Smooth muscle cell (in vitro differentiated cells): ENCODE measurements at regions not wholly inside any gene's neighbourhood (a gene's known extent, or its start where the extent isn't known, plus 50 kb on each side); places are given as distances from the start of the nearest gene placed in this dataset.

Experiments
- DNase-seq: peaks from one replicate; lab custom pipeline; 2025; ENCODE audit not compliant: unreplicated experiment; lab: John Stamatoyannopoulos, UW
- H2AFZ ChIP-seq: fragments of 200-600 bp; sonication (generic); 2 replicates; pipeline ENCODE4 v1.6.0; 2016; ENCODE audit warnings: antibody characterized with exemption, low read depth, mild to moderate bottlenecking
- H3F3A ChIP-seq: fragments of 200-600 bp; sonication (generic); 2 replicates; pipeline ENCODE4 v1.6.0; 2017; ENCODE audit warnings: antibody characterized with exemption, low read depth
- H3K27ac ChIP-seq: fragments of 200-600 bp; sonication (generic); 2 replicates; pipeline ENCODE4 v1.5.1; 2016; ENCODE audit warnings: low read depth, mild to moderate bottlenecking
- H3K27me3 ChIP-seq: fragments of 200-600 bp; sonication (generic); 2 replicates; pipeline ENCODE4 v1.6.1; 2016; ENCODE audit warnings: low read depth, mild to moderate bottlenecking
- H3K36me3 ChIP-seq: fragments of 200-600 bp; sonication (generic); 2 replicates; pipeline ENCODE4 v1.5.1; 2016; ENCODE audit warnings: low read depth
- H3K4me1 ChIP-seq: fragments of 200-600 bp; sonication (generic); 2 replicates; pipeline ENCODE4 v1.5.1; 2016; ENCODE audit warnings: low read depth
- H3K4me2 ChIP-seq: fragments of 200-600 bp; sonication (generic); 2 replicates; pipeline ENCODE4 v1.6.0; 2016; ENCODE audit warnings: mild to moderate bottlenecking
- H3K4me3 ChIP-seq: fragments of 200-600 bp; sonication (generic); 2 replicates; pipeline ENCODE4 v1.5.1; 2016; ENCODE audit warnings: mild to moderate bottlenecking
- H3K79me2 ChIP-seq: fragments of 200-600 bp; sonication (generic); 2 replicates; pipeline ENCODE4 v1.6.0; 2016; ENCODE audit warnings: low read depth, mild to moderate bottlenecking
- H3K9ac ChIP-seq: fragments of 200-600 bp; sonication (generic); 2 replicates; pipeline ENCODE4 v1.6.0; 2016; ENCODE audit warnings: low read depth
- H3K9me3 ChIP-seq: fragments of 200-600 bp; sonication (generic); replicated peaks from 2 replicates; pipeline ENCODE4 v1.5.1; 2016; ENCODE audit warnings: low read depth
- H4K20me1 ChIP-seq: fragments of 200-600 bp; sonication (generic); 2 replicates; pipeline ENCODE4 v1.6.0; 2016; ENCODE audit warnings: low read depth
- WGBS: methylation state at CpG from one replicate; pipeline ENCODE4 v1.1.7; 2016; ENCODE audit warnings: low lambda C conversion rate; 5-methylcytosine and 5-hydroxymethylcytosine counted together
- TF ChIP-seq, protein P1 (sequence below): fragments of 200-600 bp; sonication (generic); IDR thresholded peaks from 2 replicates; pipeline ENCODE4 v1.5.1; 2017; ENCODE audit warnings: borderline replicate concordance, mild to moderate bottlenecking, antibody characterized with exemption; ENCODE audit not compliant: insufficient read depth, poor library complexity, severe bottlenecking

DNA sequence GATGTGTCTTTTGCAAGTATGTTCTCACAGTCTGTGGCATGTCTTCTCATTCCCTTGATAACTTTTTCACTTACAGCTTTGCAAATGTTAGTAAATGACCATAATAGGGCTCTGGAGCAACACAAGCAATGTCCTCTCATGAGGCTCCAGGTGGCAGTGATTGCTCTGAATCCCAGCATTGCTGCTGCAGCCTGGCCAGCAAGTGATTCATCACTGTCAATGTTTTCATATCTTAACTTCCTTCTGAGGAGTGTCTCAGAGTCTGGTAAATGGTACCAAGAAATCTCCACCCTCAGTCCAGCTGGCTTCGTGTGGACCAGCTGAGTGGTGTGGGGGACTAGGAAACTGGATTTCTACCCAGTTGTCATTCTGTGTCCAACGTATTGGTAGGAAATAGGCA lies 139.6 kb downstream of the MYLK4 start:
- Histone ChIP-seq H3K4me2 (no peak overlapping the region), H3K36me3 (no peaks in the 10 kb centered on the region), H3K27ac (no peak overlapping the region), H3K9ac (no peak overlapping the region), H3K4me3 (no peak overlapping the region), H3K27me3 (no peaks in the 10 kb centered on the region), H2AFZ (no peak overlapping the region), H3K4me1 (no peaks in the 10 kb centered on the region), H3K79me2 (no peaks in the 10 kb centered on the region), H3F3A (no peaks in the 10 kb centered on the region), H3K9me3 (no peaks in the 10 kb centered on the region), H4K20me1 (no peaks in the 10 kb centered on the region)
- TF ChIP-seq, protein P1, sequence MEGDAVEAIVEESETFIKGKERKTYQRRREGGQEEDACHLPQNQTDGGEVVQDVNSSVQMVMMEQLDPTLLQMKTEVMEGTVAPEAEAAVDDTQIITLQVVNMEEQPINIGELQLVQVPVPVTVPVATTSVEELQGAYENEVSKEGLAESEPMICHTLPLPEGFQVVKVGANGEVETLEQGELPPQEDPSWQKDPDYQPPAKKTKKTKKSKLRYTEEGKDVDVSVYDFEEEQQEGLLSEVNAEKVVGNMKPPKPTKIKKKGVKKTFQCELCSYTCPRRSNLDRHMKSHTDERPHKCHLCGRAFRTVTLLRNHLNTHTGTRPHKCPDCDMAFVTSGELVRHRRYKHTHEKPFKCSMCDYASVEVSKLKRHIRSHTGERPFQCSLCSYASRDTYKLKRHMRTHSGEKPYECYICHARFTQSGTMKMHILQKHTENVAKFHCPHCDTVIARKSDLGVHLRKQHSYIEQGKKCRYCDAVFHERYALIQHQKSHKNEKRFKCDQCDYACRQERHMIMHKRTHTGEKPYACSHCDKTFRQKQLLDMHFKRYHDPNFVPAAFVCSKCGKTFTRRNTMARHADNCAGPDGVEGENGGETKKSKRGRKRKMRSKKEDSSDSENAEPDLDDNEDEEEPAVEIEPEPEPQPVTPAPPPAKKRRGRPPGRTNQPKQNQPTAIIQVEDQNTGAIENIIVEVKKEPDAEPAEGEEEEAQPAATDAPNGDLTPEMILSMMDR, result no peak
- 72% methylated on average over 2 of the region's 2 CpGs for WGBS
- DNase-seq, result no peak

DNA sequence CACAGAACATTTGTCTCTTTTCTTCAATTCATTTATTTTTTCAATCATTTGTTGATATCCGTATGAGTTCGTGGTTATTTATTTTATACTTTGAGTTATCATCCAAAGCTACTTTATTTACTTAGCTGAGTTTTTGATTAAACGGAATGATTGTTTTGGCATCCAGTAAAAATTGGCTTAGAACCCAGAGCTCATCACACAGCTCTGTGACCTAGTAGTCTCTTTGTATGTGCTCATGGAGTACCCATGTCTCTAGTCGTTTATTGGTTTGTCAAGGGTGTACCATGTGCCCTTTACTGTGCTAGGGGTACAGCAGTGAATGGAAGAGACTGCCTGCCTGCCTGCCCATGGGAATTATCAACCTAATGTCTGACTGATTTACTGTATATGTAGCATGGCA lies 142.2 kb downstream of the MYLK4 start:
- TF ChIP-seq, protein P1, result no peak
- H3K79me2 ChIP-seq, result no peaks in the 10 kb centered on the region
- no peak overlapping the region for H3K4me2 ChIP-seq
- H4K20me1 ChIP-seq, result no peaks in the 10 kb centered on the region
- no peak overlapping the region for H3K4me3 ChIP-seq
- WGBS, result 86% methylated on average over 4 of the region's 4 CpGs
- no peaks in the 10 kb centered on the region for H3K36me3 ChIP-seq
- no peaks in the 10 kb centered on the region for H3K9me3 ChIP-seq
- no peaks in the 10 kb centered on the region for H3K27me3 ChIP-seq
- H3K4me1 ChIP-seq, result no peaks in the 10 kb centered on the region
- no peak overlapping the region for H2AFZ ChIP-seq
- no peak overlapping the region for H3K9ac ChIP-seq
- no peak overlapping the region for H3K27ac ChIP-seq
- no peaks in the 10 kb centered on the region for H3F3A ChIP-seq
- no peak for DNase-seq

DNA sequence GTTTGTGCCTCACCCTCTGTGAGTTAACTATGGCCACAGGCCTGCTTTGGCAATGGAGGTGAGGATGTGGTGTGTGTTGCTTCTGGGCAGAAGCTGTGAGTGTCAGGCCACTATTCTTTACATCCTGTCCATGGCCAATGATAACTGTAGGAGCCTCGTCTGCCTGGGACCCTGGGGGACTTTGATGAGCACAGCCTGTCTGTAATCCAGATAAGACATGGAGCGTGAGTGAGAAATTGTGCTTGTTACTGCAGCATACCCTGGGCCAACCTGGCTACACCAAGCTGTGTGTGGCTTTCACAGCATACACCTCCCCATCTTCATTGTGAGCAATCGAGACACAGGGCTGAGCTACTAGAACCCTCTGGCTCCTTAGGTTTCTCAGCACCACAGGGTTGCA lies 150.4 kb downstream of the MYLK4 start:
- no peak overlapping the region for H3K27ac ChIP-seq
- H3K27me3 ChIP-seq, result no peaks in the 10 kb centered on the region
- H3K4me2 ChIP-seq, result no peak overlapping the region
- no peak overlapping the region for H2AFZ ChIP-seq
- H3K79me2 ChIP-seq, result no peaks in the 10 kb centered on the region
- no peaks in the 10 kb centered on the region for H4K20me1 ChIP-seq
- no peaks in the 10 kb centered on the region for H3K9me3 ChIP-seq
- no peak for DNase-seq
- no peaks in the 10 kb centered on the region for H3K36me3 ChIP-seq
- WGBS, result 85% methylated on average over 3 of the region's 3 CpGs
- H3K4me3 ChIP-seq, result no peak overlapping the region
- H3K4me1 ChIP-seq, result no peaks in the 10 kb centered on the region
- TF ChIP-seq, protein P1, result no peak
- no peaks in the 10 kb centered on the region for H3F3A ChIP-seq
- no peak overlapping the region for H3K9ac ChIP-seq

DNA sequence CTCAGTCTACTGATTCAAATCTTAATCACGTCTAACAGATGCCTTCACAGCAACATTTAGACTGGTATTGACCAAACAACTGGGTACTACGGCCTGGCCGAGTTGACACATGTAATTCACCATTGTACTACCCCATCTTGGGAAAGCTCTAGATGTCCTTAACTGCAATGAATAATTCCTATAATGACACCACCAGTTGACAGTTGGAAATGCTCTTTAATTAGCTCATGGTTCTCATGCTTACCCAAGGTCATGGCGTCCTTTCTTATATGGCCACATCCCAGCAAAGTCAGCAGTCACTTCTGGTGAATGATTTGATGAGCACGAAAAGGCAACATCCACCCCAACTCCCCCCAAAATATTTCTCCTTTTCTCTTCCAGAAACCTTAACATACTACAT lies 150.9 kb downstream of the MYLK4 start:
- Histone ChIP-seq H3K79me2 (no peaks in the 10 kb centered on the region), H3K4me1 (no peaks in the 10 kb centered on the region), H3K27me3 (no peaks in the 10 kb centered on the region), H3F3A (no peaks in the 10 kb centered on the region), H3K27ac (no peak overlapping the region), H3K36me3 (no peaks in the 10 kb centered on the region), H2AFZ (no peak overlapping the region), H3K9ac (no peak overlapping the region), H3K4me2 (no peak overlapping the region), H3K9me3 (no peaks in the 10 kb centered on the region), H3K4me3 (no peak overlapping the region), H4K20me1 (no peaks in the 10 kb centered on the region)
- TF ChIP-seq, protein P1, result no peak
- 55% methylated on average over 5 of the region's 5 CpGs for WGBS
- DNase-seq, result no peak
